ENCODE measurements at regions not wholly inside any gene's neighbourhood (a gene's known extent, or its start where the extent isn't known, plus 50 kb on each side); places are given as distances from the start of the nearest gene placed in this dataset.

DNA sequence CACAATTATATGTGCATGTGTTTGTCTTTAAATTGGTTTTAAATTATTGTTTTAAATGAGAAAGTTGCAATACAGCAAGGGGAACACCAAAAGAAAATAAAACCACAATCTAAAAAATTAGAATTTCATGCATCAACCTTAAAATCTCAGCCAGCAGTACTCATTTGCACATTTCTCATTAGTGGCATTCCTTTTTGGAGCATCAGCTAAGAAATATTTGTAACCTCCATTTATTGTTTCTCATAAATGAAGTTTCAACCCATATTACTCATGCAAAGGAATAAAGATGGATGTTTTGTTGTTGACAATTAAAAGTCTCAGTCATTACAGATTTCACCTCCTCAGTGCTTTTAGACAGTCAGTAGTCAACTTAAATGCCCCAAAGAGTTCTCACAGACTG, 160.1 kb downstream of the TBX15 start:
- TF ChIP-seq EP300 (IDR thresholded peaks at IDR 0.05), result no peak
- TF ChIP-seq, protein P1, sequence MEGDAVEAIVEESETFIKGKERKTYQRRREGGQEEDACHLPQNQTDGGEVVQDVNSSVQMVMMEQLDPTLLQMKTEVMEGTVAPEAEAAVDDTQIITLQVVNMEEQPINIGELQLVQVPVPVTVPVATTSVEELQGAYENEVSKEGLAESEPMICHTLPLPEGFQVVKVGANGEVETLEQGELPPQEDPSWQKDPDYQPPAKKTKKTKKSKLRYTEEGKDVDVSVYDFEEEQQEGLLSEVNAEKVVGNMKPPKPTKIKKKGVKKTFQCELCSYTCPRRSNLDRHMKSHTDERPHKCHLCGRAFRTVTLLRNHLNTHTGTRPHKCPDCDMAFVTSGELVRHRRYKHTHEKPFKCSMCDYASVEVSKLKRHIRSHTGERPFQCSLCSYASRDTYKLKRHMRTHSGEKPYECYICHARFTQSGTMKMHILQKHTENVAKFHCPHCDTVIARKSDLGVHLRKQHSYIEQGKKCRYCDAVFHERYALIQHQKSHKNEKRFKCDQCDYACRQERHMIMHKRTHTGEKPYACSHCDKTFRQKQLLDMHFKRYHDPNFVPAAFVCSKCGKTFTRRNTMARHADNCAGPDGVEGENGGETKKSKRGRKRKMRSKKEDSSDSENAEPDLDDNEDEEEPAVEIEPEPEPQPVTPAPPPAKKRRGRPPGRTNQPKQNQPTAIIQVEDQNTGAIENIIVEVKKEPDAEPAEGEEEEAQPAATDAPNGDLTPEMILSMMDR (IDR thresholded peaks at IDR 0.05), result no peak
- TF ChIP-seq POLR2A (IDR thresholded peaks at IDR 0.05), result no peak
- no peak for TF ChIP-seq POLR2AphosphoS5 (IDR thresholded peaks at IDR 0.05)

DNA sequence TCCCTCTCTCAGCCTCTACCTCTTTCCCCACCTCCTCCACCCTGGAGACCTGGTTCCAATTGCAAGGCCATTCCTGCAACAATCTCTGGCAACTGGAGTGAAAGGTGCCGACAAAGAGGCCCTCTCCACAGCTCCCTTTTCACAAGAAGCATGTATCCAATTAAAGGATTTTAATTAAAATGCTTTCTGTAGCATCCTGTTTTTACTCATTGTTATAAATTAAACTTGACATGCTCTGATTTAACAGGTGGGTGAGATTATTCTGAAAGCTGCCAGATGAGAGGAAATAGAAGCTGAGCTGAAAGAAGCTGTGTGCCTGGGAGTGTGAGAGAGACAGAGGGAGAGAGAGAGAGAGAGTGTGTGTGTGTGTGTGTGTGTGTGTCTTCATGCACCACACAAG, 160.5 kb downstream of the TBX15 start:
- no peaks in the 10 kb centered on the region for H3K4me1 ChIP-seq
- no peaks in the 10 kb centered on the region for H3K36me3 ChIP-seq
- 69 to 84% methylated on average over 1 of the region's 1 CpG for WGBS, 2 donors
- no peaks in the 10 kb centered on the region for H3K27me3 ChIP-seq
- no peak overlapping the region for H3K4me3 ChIP-seq
- no peak for DNase-seq
- TF ChIP-seq, protein P1 (IDR thresholded peaks at IDR 0.05), result no peak
- TF ChIP-seq POLR2A (IDR thresholded peaks at IDR 0.05) (no peak), EP300 (IDR thresholded peaks at IDR 0.05) (no peak), POLR2AphosphoS5 (IDR thresholded peaks at IDR 0.05) (no peak)
- H3K27ac ChIP-seq, result no peak overlapping the region
- intact Hi-C loops (cut with DNase I), result no loop called here
- H3K9me3 ChIP-seq, result peaks cover 0 to 2% (median 0%) of the 10 kb centered on the region in 4 donors

More for the DNA sequence above, 160.1 kb downstream of the TBX15 start:
- no peak overlapping the region for H3K27ac ChIP-seq
- H3K36me3 ChIP-seq, result no peaks in the 10 kb centered on the region
- peaks cover 0 to 2% (median 0%) of the 10 kb centered on the region in 4 donors for H3K9me3 ChIP-seq
- H3K27me3 ChIP-seq, result no peaks in the 10 kb centered on the region
- DNase-seq, result no peak
- intact Hi-C loops (cut with DNase I), result no loop called here
- H3K4me3 ChIP-seq, result no peak overlapping the region
- no peaks in the 10 kb centered on the region for H3K4me1 ChIP-seq

DNA sequence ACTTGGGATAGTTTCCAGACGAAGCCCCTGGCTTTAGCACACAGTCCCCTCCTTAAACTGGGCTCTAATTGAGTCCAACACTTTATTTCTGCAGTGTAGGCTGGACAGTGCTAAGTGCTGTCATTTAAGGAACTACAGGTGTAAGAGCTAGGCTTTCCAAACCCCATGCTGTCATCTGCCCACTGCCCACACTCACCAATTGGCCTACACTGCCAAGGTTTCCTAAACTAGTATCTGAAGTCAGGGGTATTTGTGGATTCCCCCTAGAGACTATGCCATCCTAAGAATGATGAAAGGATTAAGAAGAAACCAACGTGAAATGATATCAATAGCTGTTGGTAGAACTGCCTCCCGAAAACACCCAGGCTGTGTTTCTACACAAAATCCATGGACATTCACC, 160.9 kb downstream of the TBX15 start:
- intact Hi-C loops (cut with DNase I), result no loop called here
- Histone ChIP-seq H3K9me3 (peaks cover 0 to 2% (median 0%) of the 10 kb centered on the region in 4 donors), H3K27me3 (no peaks in the 10 kb centered on the region), H3K4me3 (no peak overlapping the region), H3K4me1 (no peaks in the 10 kb centered on the region), H3K27ac (no peak overlapping the region), H3K36me3 (no peaks in the 10 kb centered on the region)
- no peak for TF ChIP-seq POLR2AphosphoS5 (IDR thresholded peaks at IDR 0.05)
- no peak for TF ChIP-seq EP300 (IDR thresholded peaks at IDR 0.05)
- TF ChIP-seq, protein P1 (IDR thresholded peaks at IDR 0.05), result no peak
- TF ChIP-seq POLR2A (IDR thresholded peaks at IDR 0.05), result no peak
- no peak for DNase-seq
- WGBS, 2 donors, result 73 to 77% methylated on average over 3 of the region's 3 CpGs

DNA sequence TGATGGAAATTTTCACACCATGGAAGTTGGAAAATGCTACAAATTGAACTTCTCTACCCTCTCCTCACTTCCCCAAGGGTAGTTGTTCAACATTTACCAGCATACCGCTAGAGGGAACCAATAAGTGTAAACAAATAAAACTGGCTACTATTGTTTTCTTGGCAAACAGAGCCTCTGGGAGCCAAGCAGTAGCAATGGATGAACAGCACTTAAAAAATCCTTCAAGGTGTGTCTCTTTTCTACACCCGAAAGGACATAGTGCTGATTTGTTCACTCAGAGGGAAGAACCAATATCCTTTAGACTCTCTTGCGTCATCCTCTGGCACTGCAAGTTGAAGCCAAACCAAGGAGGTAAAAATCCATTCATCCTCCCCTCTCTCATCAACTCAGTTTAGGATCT, 161.5 kb downstream of the TBX15 start:
- Histone ChIP-seq H3K4me3 (no peak overlapping the region), H3K27me3 (no peaks in the 10 kb centered on the region)
- WGBS, 2 donors, result 31 to 68% methylated on average over 3 of the region's 3 CpGs

DNA sequence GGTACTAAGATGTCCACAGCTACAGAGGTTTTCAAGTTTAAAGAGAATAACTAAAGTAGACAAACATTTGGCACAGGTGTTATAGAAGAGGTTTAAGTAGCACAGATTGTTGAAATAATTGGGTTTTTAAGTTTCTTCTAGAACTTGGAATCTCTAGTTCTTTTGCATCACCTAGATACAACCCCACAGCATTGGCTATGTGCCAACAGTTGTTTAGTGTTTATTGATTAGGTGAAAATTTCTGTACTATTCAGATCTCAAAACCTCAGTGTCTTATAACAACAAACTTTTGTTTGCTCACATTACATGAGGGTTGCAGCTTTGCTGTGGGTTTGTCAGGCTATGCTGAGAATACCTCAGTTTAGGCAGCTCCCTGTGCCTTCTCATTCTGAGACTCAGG, 162.5 kb downstream of the TBX15 start:
- Histone ChIP-seq H3K27me3 (no peaks in the 10 kb centered on the region), H3K4me1 (no peaks in the 10 kb centered on the region), H3K36me3 (no peaks in the 10 kb centered on the region), H3K9me3 (no peaks in the 10 kb centered on the region), H3K27ac (no peak overlapping the region), H3K4me3 (no peak overlapping the region)
- DNase-seq, result no peak
- TF ChIP-seq EP300 (IDR thresholded peaks at IDR 0.05) (no peak), POLR2AphosphoS5 (IDR thresholded peaks at IDR 0.05) (no peak), POLR2A (IDR thresholded peaks at IDR 0.05) (no peak)
- TF ChIP-seq, protein P1 (IDR thresholded peaks at IDR 0.05), result no peak
- intact Hi-C loops (cut with DNase I), result no loop called here

More for the DNA sequence above, 161.5 kb downstream of the TBX15 start:
- no peak overlapping the region for H3K27ac ChIP-seq
- no peaks in the 10 kb centered on the region for H3K4me1 ChIP-seq
- TF ChIP-seq, protein P1 (IDR thresholded peaks at IDR 0.05), result no peak
- TF ChIP-seq EP300 (IDR thresholded peaks at IDR 0.05), result no peak
- no peaks in the 10 kb centered on the region for H3K36me3 ChIP-seq
- DNase-seq, result no peak
- intact Hi-C loops (cut with DNase I), result no loop called here
- H3K9me3 ChIP-seq, result peaks cover 0 to 2% (median 0%) of the 10 kb centered on the region in 4 donors

All from sigmoid colon (tissue), 6 donors.